ENCODE measurements at regions not wholly inside any gene's neighbourhood (a gene's known extent, or its start where the extent isn't known, plus 50 kb on each side); places are given as distances from the start of the nearest gene placed in this dataset.
"Not testable (repeated sequence)": the region's sequence is repeated elsewhere in the genome, so short reads cannot be mapped to it uniquely, and the experiment has no call there.

GRCh38 chr13:40042991-40043390 is 387.5 kb downstream of the COG6 start:
- TF ChIP-seq CTCF (IDR thresholded peaks at IDR 0.05; ENCODE audit: extremely low read depth, missing control alignments), result no peak
- DNase-seq (ENCODE audit: low spot score), result no peak

- DNase-seq (ENCODE audit: low spot score), result no peak
- TF ChIP-seq CTCF (IDR thresholded peaks at IDR 0.05; ENCODE audit: extremely low read depth, missing control alignments), result no peak
These were observed 388.3 kb downstream of the COG6 start for GRCh38 chr13:40043764-40044163.

DNA sequence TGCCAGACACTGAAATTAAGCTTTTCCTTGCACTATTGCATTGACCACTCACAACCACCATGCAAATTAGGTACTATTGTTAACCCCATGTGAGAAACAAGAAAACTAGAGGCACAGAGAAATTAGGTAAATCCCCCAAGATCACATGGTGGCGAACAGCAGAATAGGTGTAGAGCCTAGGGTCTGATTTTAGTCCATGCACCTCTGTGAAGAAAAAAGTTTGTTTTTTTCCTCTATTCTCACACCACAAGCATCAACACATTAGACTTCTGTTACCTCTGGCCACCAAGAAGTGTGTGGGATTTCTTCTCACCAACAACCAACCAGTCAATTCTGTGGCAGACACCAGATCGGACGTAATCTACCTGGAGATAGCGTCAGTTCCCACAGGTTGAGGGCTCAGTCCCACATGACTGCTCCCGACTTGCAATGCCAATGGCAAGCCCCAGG is 391.9 kb downstream of the COG6 start:
- no peak for TF ChIP-seq CTCF (IDR thresholded peaks at IDR 0.05; ENCODE audit: extremely low read depth, missing control alignments)
- DNase-seq (ENCODE audit: low spot score), result peak; percentile 22

- TF ChIP-seq CTCF (IDR thresholded peaks at IDR 0.05; ENCODE audit: extremely low read depth, missing control alignments), result no peak
- DNase-seq (ENCODE audit: low spot score), result no peak
These were observed 393.1 kb downstream of the COG6 start for GRCh38 chr13:40048551-40048950.

DNA sequence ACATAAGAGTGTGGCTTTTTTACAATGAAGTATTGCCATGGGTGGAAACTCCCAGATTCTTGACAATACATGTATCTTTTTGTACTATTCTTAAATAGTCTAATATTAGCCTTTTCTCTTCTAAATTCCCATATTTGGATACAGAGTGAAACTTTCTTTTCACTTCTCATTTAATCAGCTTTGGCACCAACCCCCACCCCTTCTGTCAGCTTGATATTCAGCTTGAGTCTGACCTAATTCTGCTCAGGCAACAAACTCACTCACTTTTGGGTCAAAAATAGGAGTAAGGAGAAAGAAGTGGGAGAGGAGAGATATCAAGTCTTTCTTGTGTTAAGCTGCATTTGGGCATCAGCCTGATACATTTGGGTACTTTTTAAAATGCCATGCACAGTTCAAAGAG is 397.5 kb downstream of the COG6 start:
- no peak for TF ChIP-seq CTCF (IDR thresholded peaks at IDR 0.05; ENCODE audit: extremely low read depth, missing control alignments)
- DNase-seq (ENCODE audit: low spot score), result no peak

- no peak for DNase-seq (ENCODE audit: low spot score)
- no peak for TF ChIP-seq CTCF (IDR thresholded peaks at IDR 0.05; ENCODE audit: extremely low read depth, missing control alignments)
These were observed 397.9 kb downstream of the COG6 start for GRCh38 chr13:40053401-40053800.

GRCh38 chr13:40054422-40054821 is 399.0 kb downstream of the COG6 start:
- DNase-seq (ENCODE audit: low spot score), result not testable (repeated sequence)

DNA sequence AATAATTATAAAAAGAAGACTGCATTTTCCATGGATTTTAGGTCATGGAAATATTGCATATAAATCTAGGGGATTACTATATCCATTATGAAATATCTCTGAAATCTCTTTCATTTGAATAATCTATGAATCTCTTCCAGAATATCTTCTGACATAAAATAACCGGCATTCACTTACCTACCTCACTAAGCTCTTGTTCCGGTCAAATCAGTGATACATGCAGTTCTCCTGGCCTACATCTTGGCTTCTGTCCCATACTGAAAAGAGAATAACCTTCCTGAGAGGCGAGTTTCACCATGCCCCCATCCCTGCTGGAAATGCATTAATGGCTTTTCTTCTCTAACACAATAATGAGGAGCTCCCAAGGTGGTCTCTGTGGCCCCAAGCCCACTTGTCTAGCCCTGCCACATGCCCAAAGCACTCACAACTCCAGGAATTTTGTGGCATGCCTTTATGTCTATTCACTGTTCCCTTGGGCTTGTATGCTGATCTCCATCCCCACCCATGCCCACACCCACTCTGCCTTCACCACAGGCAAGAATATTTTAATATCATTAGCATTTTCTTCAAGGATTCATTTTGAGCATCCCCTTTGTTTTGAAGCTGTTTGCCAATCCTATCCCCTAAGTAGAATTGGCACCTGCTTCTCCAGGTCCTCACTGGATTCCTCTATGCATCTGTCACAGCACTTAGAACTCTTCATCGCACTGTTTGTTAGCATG is 401.6 kb downstream of the COG6 start:
- no peak for DNase-seq (ENCODE audit: low spot score)
- TF ChIP-seq CTCF (IDR thresholded peaks at IDR 0.05; ENCODE audit: extremely low read depth, missing control alignments), result no peak

Data from GM20000 (cell line).